Brain microvascular endothelial cell (primary cell): ENCODE measurements at regions not wholly inside any gene's neighbourhood (a gene's known extent, or its start where the extent isn't known, plus 50 kb on each side); places are given as distances from the start of the nearest gene placed in this dataset.
"Not testable (repeated sequence)": the region's sequence is repeated elsewhere in the genome, so short reads cannot be mapped to it uniquely, and the experiment has no call there.

Experiments
- DNase-seq: peaks from one replicate; pipeline ENCODE4 v3.0.0-alpha.2; 2020
- H3K27ac ChIP-seq: fragments of 250-450 bp; sonication (Bioruptor Pico); 2 replicates; pipeline ENCODE4 v1.5.1; 2020; ENCODE audit warnings: mild to moderate bottlenecking, moderate library complexity
- H3K27me3 ChIP-seq: fragments of 250-450 bp; sonication (Bioruptor Pico); replicated peaks from 2 replicates; pipeline ENCODE4 v1.5.1; 2020; ENCODE audit warnings: mild to moderate bottlenecking
- H3K36me3 ChIP-seq: fragments of 250-450 bp; sonication (Bioruptor Pico); replicated peaks from 2 replicates; pipeline ENCODE4 v1.5.1; 2020; ENCODE audit warnings: mild to moderate bottlenecking
- H3K4me3 ChIP-seq: 2 replicates; pipeline ENCODE4 v1.5.1; 2011; ENCODE audit warnings: low read depth, mild to moderate bottlenecking, control low read depth, low read length, moderate library complexity
- CTCF ChIP-seq: IDR thresholded peaks from 2 replicates; pipeline ENCODE4 v1.5.1; 2011; ENCODE audit warnings: low read depth, mild to moderate bottlenecking, moderate library complexity, low read length, control low read depth, inconsistent platforms; ENCODE audit errors: missing control alignments
- in situ Hi-C: cut with HindIII; loops from 2 replicates; pipeline ENCODE4 v1.10.0; 2017; ENCODE audit warnings: low sequenced_read_pairs, low pct_ligation_motif_present

DNA sequence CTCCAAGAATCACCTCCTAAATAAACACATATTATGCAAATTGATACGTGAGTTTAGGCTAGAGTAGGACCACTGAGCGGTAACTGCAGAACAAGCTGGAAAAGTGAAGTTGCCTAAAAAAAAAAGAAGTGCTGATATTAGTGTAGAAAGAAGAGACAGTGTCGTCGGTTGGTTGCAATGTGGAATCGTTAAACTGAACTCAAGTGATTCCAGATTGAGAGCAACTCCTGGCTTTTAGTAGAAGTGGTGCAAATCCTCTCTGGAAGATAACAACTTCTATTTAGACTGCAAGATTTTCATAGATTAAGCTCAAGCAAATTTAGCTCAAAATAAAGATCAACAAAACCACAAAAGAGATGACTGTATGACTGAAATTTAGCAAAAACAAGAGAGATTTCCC, 97.0 kb upstream of the PGR start:
- no peak for TF ChIP-seq CTCF
- no peaks in the 10 kb centered on the region for H3K27me3 ChIP-seq
- H3K36me3 ChIP-seq, result no peaks in the 10 kb centered on the region
- in situ Hi-C loops, result no loop called here
- no peak overlapping the region for H3K27ac ChIP-seq
- no peak for DNase-seq
- H3K4me3 ChIP-seq, result no peak overlapping the region

GRCh38 chr11:101224221-101224620, 94.6 kb upstream of the PGR start:
- TF ChIP-seq CTCF, result no peak
- no peaks in the 10 kb centered on the region for H3K27me3 ChIP-seq
- DNase-seq, result no peak
- in situ Hi-C loops, result no loop called here
- no peak overlapping the region for H3K27ac ChIP-seq
- H3K36me3 ChIP-seq, result no peaks in the 10 kb centered on the region
- H3K4me3 ChIP-seq, result no peak overlapping the region

DNA sequence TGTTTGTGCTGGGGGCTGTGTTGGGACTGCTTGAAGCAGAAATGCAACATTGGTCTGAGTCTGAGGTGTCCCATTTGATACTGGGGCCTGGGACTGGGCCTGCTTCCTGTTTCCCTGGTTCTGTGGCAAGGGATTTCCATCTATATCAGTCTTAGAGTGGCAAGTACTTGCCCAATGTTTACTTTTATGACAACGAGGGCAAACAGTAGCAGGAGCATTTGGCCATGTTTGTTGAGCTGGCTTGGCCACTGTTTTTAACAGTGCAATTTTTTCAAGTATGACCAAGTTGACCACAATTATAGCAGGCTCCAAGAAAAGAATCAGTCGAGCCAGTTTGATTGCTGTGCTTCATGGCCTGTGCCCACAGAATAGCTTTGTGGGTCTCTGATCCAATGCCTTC, 88.5 kb upstream of the PGR start:
- in situ Hi-C loops, H3K36me3 ChIP-seq, H3K4me3 ChIP-seq, H3K27me3 ChIP-seq, H3K27ac ChIP-seq, DNase-seq: not testable (repeated sequence)

DNA sequence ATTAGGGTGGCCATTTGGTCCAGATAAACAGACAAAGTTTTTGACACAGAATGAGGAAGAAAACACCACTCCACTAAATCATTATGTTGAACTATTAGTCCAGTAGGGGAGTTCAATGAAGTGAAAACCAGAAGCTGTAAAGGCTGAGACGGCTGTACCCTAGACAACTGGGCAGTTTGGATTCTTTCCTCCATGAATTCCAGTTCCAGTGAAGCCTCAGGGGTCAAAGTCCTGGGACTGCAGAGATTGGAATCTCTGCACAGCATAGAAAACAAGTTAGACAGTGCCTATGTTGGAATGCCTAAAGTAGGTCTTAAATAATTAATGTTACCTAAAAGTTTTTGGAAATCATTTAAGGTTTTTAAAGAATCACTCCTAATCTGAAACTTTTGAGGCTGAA, 86.5 kb upstream of the PGR start:
- H3K27me3 ChIP-seq, H3K36me3 ChIP-seq, DNase-seq, H3K27ac ChIP-seq, in situ Hi-C loops, H3K4me3 ChIP-seq: not testable (repeated sequence)

DNA sequence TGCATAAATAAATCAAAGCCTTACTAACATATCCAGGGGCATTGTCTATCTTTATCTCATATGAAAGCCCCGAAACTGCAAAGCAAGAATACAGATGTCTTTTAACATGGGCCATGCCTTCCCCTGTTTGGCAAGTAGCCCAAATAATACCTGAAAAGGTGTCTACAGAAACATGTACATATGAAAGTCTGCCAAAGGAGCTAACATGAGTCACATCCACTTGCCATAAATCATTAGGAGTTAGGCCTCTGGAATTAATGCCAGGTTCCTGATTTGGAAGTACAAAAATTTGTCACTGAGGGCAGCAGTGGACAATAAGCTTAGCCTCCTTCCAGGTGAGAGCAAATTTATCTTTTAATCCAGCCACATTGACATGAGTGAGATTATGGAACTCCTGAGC, 85.5 kb upstream of the PGR start:
- DNase-seq, result no peak
- in situ Hi-C loops, result no loop called here
- no peak overlapping the region for H3K27ac ChIP-seq
- no peaks in the 10 kb centered on the region for H3K27me3 ChIP-seq
- H3K4me3 ChIP-seq, result no peak overlapping the region
- no peak for TF ChIP-seq CTCF
- H3K36me3 ChIP-seq, result no peaks in the 10 kb centered on the region

GRCh38 chr11:101211407-101211975, 81.9 kb upstream of the PGR start:
- H3K27me3 ChIP-seq, result no peaks in the 10 kb centered on the region
- in situ Hi-C loops, result no loop called here
- H3K36me3 ChIP-seq, result no peaks in the 10 kb centered on the region
- TF ChIP-seq CTCF, result no peak
- no peak overlapping the region for H3K4me3 ChIP-seq
- H3K27ac ChIP-seq, result no peak overlapping the region
- no peak for DNase-seq

DNA sequence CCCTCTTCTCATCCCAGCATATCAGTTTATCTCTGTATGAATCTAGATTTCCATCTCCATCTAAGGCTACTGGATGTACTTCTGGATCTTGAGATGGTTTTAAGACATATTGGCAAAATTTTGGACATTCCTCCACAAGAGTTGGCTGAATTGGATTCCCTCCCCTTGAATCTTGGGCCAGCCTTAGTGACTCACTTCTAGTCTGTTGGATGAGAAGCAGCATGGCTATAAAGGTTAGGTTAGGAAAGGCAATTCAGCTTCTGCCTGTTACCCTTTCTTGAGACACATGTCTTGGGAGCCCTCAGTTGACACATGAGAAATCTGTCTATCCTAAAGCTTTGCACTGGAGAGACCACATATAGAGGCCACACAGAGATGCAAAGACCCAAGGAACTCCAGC, 73.0 kb upstream of the PGR start:
- no peak for DNase-seq
- Histone ChIP-seq H3K27ac (no peak overlapping the region), H3K36me3 (no peaks in the 10 kb centered on the region), H3K4me3 (no peak overlapping the region), H3K27me3 (no peaks in the 10 kb centered on the region)
- in situ Hi-C loops, result no loop called here
- TF ChIP-seq CTCF, result no peak
